ENCODE measurements at regions not wholly inside any gene's neighbourhood (a gene's known extent, or its start where the extent isn't known, plus 50 kb on each side); places are given as distances from the start of the nearest gene placed in this dataset.

DNA sequence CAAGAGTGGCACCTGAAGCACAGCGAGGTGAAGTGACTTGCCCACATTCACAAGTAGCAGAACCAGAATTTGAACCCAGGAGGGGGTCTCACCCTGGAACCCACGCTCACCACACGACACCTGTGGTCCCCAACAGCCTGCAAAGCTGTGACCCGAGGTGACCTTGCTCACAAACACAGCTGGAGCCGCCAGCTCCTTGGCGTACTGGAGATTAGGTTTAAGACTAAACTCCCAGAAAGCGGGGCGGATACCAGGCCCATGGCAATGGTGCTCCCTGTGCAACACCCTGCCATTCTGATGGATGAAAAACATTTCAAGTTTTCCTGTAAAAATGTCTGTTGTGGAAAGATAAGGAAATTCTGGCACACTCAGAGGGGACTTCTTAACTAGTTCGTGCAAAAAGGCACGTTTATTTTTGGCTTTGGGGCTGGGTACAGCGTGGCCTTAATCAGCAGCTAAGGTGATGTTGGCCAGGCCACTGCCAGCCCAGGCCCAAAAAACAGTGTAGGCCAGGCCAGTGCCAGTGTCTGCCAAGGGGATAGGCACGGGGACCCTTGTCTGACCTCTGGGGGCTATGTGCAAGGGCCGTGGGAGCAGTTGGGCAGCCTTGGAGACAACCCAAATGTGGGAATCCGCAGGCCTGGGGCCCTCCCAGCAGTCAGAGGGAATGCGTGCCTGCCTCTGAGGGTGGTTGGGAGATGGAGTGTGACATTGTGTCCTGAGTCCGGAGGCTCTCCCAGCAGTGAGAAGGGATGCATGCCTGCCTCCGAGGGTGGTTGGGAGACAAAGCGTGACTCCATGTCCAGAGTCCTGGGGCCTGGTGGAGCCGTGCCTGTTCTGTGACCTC, 185.0 kb upstream of the HS6ST1 start:
- no peak for TF ChIP-seq POLR2A (IDR thresholded peaks at IDR 0.05)
- TF ChIP-seq, protein P1, sequence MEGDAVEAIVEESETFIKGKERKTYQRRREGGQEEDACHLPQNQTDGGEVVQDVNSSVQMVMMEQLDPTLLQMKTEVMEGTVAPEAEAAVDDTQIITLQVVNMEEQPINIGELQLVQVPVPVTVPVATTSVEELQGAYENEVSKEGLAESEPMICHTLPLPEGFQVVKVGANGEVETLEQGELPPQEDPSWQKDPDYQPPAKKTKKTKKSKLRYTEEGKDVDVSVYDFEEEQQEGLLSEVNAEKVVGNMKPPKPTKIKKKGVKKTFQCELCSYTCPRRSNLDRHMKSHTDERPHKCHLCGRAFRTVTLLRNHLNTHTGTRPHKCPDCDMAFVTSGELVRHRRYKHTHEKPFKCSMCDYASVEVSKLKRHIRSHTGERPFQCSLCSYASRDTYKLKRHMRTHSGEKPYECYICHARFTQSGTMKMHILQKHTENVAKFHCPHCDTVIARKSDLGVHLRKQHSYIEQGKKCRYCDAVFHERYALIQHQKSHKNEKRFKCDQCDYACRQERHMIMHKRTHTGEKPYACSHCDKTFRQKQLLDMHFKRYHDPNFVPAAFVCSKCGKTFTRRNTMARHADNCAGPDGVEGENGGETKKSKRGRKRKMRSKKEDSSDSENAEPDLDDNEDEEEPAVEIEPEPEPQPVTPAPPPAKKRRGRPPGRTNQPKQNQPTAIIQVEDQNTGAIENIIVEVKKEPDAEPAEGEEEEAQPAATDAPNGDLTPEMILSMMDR (IDR thresholded peaks at IDR 0.05): no peak
- intact Hi-C loops (cut with DNase I; ENCODE audit: low total_unique reads): no loop called here
- no peak overlapping the region for H3K4me3 ChIP-seq (ENCODE audit: low read depth, poor library complexity, severe bottlenecking)
- WGBS, 2 donors: 84 to 90% methylated on average over 18 to 19 of the region's 19 CpGs
- peak in 1 of 2 donors; percentile 76 for DNase-seq (ENCODE audit: low spot score in 2 of 2)

DNA sequence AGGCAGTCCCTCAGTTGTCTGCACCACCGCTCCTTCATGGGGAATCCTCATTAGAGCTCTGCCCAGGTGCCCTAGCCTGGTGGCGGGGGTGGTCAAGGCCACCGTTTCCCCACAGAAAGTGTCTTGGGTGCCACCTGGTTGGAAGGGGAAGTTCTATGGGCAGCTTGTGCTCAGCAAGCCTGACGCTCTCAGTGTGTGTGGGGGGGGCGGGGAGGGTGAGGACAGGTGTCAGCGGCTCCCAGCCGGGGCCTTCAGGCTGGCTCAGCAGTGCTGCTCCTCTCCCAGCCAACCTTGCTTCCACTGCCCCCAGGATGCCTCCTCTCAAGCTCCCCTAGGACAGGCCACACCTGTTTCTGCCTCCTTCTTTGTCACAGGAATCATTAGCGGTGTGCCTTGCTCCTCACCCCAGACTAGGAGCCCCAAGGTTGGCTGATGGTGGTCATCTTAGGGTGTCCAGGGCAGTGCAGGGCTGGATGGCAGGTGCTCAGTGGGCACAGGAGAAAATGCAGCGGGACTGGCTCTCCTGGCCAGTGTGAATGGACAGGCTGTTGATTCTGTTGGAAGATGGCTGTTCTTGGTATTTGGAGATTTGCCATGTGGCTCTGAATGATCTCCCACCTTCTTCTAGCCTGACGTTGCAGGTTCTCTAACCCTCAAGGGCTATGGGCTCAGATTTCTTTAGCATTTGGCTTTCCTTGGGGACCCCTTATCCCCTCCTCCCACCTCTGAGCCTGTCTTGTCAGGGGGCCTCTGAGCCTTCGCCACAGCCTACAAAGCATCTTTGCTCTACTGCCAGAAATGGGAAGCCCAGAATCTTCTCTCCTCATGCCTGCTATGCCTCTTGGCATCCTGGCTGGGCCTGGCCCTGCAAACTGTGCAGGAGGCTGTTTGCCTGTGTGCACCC, 185.8 kb upstream of the HS6ST1 start:
- intact Hi-C loops (cut with DNase I; ENCODE audit: low total_unique reads): loop anchor here (5.0 kb wide), 1 partner anchor 478 kb away; no protein-coding TSS in a partner anchor
- TF ChIP-seq, protein P1 (IDR thresholded peaks at IDR 0.05): no peak
- TF ChIP-seq POLR2A (IDR thresholded peaks at IDR 0.05): no peak
- DNase-seq (ENCODE audit: low spot score in 2 of 2): peak in 1 of 2 donors; percentile 65
- WGBS, 2 donors: 85 to 90% methylated on average over 10 of the region's 11 CpGs
- H3K4me3 ChIP-seq (ENCODE audit: low read depth, poor library complexity, severe bottlenecking): no peak overlapping the region

DNA sequence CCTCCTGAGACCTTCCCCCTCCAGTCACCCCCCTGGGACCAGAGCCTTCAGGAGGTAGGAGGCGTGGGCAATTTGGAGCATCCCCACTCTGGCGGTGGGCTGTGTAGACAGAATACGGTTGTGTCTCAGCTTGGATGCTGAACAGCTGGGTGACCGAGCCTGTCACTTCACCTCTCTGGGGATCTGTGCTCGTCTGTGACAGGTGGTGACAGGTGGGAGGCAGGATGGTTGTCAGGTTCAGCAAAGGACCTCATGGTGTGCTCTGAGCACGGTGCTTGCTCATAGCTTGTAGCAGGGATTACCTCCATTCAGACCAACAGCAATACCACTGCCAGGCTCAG, 186.5 kb upstream of the HS6ST1 start:
- no peak overlapping the region for H3K4me3 ChIP-seq (ENCODE audit: low read depth, poor library complexity, severe bottlenecking)
- TF ChIP-seq POLR2A (IDR thresholded peaks at IDR 0.05): no peak
- TF ChIP-seq, protein P1 (IDR thresholded peaks at IDR 0.05): no peak
- peak in 1 of 2 donors; percentile 52 for DNase-seq (ENCODE audit: low spot score in 2 of 2)
- 88 to 93% methylated on average over 6 of the region's 6 CpGs for WGBS, 2 donors
- intact Hi-C loops (cut with DNase I; ENCODE audit: low total_unique reads): loop anchor here (5.0 kb wide), 1 partner anchor 477 kb away; no protein-coding TSS in a partner anchor

DNA sequence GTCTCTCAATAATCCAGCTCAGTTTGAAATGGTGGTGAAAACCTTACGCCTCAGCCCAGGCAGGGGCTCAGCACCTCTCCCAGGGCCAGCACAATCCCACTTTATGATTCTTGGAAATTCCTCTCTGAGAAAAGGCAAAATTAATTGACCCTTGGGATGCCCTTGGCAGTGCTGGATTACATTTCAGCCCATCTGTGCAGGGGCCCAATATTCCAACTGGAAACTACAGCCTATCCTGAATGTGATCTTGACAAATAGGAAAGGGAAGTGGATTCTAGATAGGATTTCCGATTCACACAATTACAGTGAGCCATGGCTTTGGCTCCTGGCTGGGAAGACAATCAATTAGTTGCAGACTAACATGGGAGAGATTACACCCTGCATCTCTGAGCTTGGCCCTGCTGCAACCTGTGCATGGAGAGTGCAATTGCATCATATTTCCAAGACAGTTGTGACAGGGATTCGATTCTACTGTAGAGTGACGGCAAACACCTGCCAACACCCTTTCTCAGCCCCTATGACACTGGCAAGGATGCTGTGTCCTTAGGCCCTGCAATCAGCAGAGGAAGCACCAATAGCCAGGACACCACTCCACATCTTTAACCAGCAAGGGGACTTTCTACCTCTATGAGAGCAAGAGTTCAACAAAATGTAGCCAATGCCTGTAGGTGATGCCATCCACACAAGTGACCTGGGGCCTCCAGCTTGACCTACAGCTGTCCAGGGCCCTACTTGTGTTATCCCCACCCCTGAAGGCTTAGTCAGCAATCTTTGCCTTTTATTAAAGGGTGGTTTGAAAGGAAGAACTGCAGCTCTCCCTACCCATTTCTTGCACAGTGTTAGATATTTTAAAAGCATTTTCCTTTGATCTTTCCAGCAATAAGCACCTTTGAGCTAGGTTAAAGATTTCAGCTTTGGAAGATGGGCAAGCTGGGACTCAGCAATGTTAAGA, 187.2 kb upstream of the HS6ST1 start:
- TF ChIP-seq POLR2A (IDR thresholded peaks at IDR 0.05): no peak
- TF ChIP-seq, protein P1 (IDR thresholded peaks at IDR 0.05): no peak
- peak in 1 of 2 donors; percentile 32 for DNase-seq (ENCODE audit: low spot score in 2 of 2)
- WGBS, 2 donors: 63 to 66% methylated on average over 4 of the region's 4 CpGs
- intact Hi-C loops (cut with DNase I; ENCODE audit: low total_unique reads): loop anchor here (5.0 kb wide), 1 partner anchor 476 kb away; no protein-coding TSS in a partner anchor
- no peak overlapping the region for H3K4me3 ChIP-seq (ENCODE audit: low read depth, poor library complexity, severe bottlenecking)

DNA sequence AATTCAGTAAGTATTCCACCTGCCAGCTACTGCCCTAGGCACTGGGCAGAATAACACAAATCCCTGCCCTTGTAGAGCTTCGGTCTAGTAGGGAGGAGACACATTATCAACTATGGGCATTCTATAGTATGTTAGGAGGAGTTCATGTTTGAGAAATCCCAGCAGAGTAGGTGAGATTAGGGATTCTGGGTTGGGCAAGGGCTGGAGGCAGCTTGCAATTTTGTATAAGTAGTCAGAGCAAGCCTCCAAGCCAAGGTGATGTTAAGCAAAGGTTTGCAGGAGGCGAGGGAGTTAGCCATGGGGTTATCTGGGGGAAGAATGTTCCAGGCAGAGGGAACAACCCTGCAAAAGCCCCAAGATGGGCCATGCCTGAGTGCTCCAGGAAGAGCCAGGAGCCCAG, 187.9 kb upstream of the HS6ST1 start:
- intact Hi-C loops (cut with DNase I; ENCODE audit: low total_unique reads): loop anchor here (5.0 kb wide), 1 partner anchor 476 kb away; no protein-coding TSS in a partner anchor
- no peak overlapping the region for H3K4me3 ChIP-seq (ENCODE audit: low read depth, poor library complexity, severe bottlenecking)
- WGBS, 2 donors: 66 to 75% methylated on average over 2 of the region's 2 CpGs
- no peak for TF ChIP-seq POLR2A (IDR thresholded peaks at IDR 0.05)
- TF ChIP-seq, protein P1 (IDR thresholded peaks at IDR 0.05): no peak
- DNase-seq (ENCODE audit: low spot score in 2 of 2): no peak

Data from lower leg skin (tissue), 4 donors.